HepG2 (cell line): ENCODE measurements at regions not wholly inside any gene's neighbourhood (a gene's known extent, or its start where the extent isn't known, plus 50 kb on each side); places are given as distances from the start of the nearest gene placed in this dataset.

Source experiments
- HNF4G ChIP-seq, 2 experiments: sonication (generic) in 1 of 2; formaldehyde crosslinking in 1 of 2; IDR thresholded peaks; 2 replicates each; pipeline versions ENCODE4 v1.4.0 to v1.6.1; 2011 to 2020; ENCODE audit warnings: borderline replicate concordance in 2 of 2, low read depth in 2 of 2, mild to moderate bottlenecking in 2 of 2, low read length in 1 of 2, missing genetic modification reagents in 1 of 2, moderate library complexity in 1 of 2
- SP2 ChIP-seq: sonication (generic); formaldehyde crosslinking; IDR thresholded peaks from 2 replicates; pipeline ENCODE4 v1.5.1; 2020; ENCODE audit warnings: mild to moderate bottlenecking, missing genetic modification reagents
- ZNF543 ChIP-seq: sonication (generic); formaldehyde crosslinking; IDR thresholded peaks from 2 replicates; pipeline ENCODE4 v1.4.0; 2020; ENCODE audit warnings: mild to moderate bottlenecking, missing genetic modification reagents
- ZNF792 ChIP-seq: IDR thresholded peaks from 2 replicates; pipeline ENCODE4 v1.6.1; 2016

- TF ChIP-seq ZNF543 (CRISPR knock-in tag), result no peak
- no peak for TF ChIP-seq HNF4G (IDR thresholded peaks at IDR 0.05; ENCODE audit: borderline replicate concordance, low read depth, low read length)
- no peak for TF ChIP-seq HNF4G (CRISPR knock-in tag; IDR thresholded peaks at IDR 0.05; ENCODE audit: borderline replicate concordance, low read depth)
- no peak for TF ChIP-seq ZNF792 (CRISPR knock-in tag)
- TF ChIP-seq SP2 (CRISPR knock-in tag), result no peak
These were observed 126.3 kb downstream of the KIF26A start for GRCh38 chr14:104264495-104265265.
